ENCODE measurements at regions not wholly inside any gene's neighbourhood (a gene's known extent, or its start where the extent isn't known, plus 50 kb on each side); places are given as distances from the start of the nearest gene placed in this dataset.
"Not testable (repeated sequence)": the region's sequence is repeated elsewhere in the genome, so short reads cannot be mapped to it uniquely, and the experiment has no call there.

- no peak for DNase-seq (ENCODE audit: low spot score)
Measured at GRCh38 chr6:128597956-128598355, 77.6 kb upstream of the PTPRK start.

DNA sequence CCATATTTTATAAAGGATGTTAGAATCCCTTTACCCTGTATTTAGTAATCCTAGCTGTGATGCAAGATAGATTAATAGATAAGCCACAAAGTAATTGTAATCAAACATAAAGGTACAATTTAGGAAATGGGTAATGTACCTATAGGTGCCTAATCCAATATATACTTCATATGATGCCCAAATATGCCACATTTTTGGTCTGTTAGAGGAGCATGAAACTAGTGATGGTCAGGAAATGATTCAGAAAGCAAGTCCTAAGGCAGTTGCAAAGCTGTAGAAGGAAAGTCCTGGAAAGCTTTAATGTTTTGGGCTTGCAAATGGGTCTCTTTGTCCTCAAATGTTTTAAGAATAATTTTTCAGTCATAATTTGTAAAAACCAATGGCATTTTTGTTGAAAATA lies 76.6 kb upstream of the PTPRK start:
- no peak for DNase-seq (ENCODE audit: low spot score)

- DNase-seq (ENCODE audit: low spot score): no peak
Measured at GRCh38 chr6:128595544-128595943, 75.1 kb upstream of the PTPRK start.

DNA sequence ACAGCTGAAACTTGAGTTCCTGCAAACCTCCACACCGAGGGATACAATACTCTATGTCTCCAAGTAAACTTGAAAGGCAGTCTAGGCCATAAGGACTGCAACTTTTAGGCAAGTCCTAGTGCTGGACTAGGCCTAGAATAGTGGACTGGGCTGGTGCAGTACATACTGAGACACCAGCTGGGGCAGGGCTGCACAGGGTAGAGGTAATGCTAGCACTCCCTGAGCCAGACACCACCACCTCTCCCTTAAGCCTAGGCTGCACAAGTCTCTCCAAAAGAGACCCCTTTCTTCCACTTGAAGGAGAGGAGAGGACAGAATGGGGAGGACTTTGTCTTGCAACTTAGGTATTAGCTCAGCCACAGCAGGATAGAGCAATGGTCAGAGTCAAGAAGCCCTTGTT lies 65.7 kb upstream of the PTPRK start:
- no peak for DNase-seq (ENCODE audit: low spot score)

GRCh38 chr6:128580224-128581110 lies 60.1 kb upstream of the PTPRK start:
- no peak for DNase-seq (ENCODE audit: low spot score)

- DNase-seq (ENCODE audit: low spot score): not testable (repeated sequence)
Measured at GRCh38 chr6:128575254-128575653, 54.9 kb upstream of the PTPRK start.

GRCh38 chr6:128574402-128574801 lies 54.0 kb upstream of the PTPRK start:
- no peak for DNase-seq (ENCODE audit: low spot score)

- no peak for DNase-seq (ENCODE audit: low spot score)
Measured at GRCh38 chr6:128573036-128573435, 52.6 kb upstream of the PTPRK start.

DNA sequence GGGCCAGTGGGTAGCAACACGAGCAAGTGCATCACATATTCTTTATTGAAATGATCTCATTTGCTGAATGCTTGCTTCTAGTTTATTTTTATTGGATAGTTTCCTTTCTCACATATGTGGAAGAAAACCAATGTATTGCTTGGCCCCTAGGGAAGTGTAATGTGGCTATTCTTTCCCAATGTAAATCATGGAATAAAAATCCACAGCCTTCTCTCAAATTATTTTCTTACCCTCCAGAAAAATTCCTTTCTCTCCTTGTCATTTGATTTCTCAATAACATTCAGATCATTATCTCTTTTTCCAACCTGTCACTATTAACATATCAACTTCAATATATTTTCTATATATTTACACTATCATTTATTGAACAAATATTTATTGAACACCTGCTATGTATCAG lies 51.9 kb upstream of the PTPRK start:
- no peak for DNase-seq (ENCODE audit: low spot score)

DNA sequence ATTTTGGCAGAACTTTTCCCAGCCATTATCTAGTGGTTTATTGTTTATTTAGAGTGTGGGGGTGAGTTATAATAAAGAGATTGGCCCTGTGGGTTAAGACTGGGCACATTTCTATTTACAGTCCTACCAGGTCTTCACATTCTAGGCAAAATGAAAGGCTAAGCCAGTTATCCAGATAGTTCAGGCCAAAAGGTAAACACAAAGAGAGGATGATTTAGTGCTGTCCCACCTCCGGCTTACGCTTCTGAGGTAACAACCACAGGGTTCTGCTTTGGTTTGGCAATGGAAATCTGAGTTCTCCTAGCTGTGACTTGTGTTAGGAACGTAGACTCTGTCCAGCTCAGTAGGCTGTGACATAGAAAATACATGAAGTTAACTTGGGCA lies 50.3 kb upstream of the PTPRK start:
- DNase-seq (ENCODE audit: low spot score): no peak

DNA sequence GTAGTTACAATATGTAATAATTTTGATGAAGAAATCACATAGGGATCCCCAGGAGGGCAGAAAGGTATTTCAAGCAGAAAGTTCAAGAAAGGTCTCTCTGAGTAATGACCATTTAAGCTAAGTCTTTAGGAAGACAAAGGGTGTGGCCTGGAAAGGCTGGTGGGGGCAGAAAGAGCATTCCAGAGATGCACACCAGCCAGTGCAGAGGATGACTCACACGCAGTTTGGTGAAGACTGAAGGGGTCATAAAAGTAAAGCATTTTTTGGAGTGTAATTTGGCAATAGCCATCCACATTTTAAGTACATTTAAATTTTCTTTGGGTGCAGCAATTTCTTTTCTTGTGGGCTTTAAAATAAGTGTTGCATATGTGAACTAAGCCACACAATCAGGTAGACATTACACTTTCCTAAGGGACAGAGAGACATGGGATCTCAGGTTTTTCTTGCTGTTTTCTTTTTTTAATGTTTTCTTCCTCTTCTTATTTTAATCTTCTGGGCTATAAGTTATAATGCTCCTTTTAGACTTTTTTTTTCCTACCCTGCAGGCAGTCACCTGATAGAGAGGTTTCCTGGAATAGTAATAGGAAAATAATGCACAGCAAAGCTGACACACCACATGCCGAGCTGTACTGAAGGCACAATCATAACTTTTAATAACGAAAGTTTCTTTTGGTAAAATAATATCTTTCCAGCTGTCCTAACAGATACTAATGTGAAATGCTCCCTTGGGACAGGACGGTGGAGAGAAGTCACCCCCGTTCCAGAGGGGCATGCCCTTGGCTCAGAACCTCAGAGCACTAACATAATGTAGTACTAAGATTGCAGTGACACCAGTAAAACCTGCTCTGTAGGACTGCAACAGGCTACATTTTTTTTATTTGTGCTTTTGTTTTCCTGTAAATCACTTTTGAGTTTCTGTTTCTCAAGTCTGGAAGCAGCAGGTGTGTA lies 49.6 kb upstream of the PTPRK start:
- peak; percentile 91 for DNase-seq (ENCODE audit: low spot score)

Data from AG08395 (cell line).